ENCODE measurements at regions not wholly inside any gene's neighbourhood (a gene's known extent, or its start where the extent isn't known, plus 50 kb on each side); places are given as distances from the start of the nearest gene placed in this dataset.

DNA sequence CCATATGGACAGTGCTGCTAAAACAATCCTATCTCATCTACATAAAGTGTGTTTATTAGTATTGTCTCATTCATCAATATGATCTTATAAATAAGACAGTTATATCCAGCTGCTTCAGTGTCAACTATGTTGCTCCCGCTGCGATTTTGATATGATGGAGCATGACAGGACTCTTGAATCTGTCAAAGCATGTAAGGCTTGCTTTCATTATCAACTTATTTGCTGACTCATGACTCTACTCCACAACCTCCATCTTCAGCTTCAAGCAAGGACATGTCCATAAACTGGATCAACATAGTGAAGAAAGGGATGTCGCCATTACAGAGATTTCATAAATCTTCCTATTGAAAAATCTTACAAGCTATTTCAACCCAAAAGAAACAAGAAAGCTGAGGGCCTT, 2812.6 kb downstream of the PCDH9 start:
- no peak for DNase-seq (ENCODE audit: low read depth in 4 of 4, low spot score in 1 of 4)

DNA sequence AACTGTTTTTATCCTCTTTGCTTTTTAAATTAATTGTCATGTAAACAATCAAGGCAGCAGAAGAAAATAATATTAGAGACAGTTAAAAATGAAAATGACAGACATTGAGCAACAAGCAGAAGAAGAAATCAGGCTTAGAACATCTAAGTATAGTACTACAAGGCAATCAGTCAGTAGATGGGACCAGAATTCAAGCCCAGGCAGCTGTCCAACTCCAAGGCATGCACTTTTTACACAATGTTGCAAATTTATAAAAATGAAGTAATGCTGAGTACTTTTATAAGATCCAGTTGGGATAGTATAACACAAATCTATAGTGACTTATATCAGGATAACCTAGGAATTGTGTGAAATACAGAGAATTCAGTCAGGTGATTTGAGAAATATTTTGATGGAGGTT, 2815.8 kb downstream of the PCDH9 start:
- no peak for DNase-seq (ENCODE audit: low read depth in 4 of 4, low spot score in 1 of 4)

DNA sequence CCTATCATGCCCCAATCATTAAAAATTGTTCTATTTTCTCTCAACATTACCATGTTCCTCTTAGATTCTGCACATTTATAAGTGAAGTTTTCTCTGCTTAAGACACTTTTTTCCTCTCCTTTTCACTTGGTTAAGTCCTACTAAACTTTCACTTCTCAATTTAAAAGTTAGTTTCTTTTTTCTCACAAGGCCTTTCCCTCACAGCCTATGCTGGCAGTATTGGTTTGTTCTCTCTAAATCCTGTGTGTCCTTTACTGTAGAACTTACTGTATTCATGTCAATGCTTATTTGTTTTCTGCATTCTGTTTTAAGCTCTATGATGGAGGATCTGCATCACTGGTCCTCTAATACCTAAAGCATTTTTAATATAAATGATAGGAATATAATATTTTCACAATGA, 2816.6 kb downstream of the PCDH9 start:
- DNase-seq (ENCODE audit: low read depth in 4 of 4, low spot score in 1 of 4) = no peak

DNA sequence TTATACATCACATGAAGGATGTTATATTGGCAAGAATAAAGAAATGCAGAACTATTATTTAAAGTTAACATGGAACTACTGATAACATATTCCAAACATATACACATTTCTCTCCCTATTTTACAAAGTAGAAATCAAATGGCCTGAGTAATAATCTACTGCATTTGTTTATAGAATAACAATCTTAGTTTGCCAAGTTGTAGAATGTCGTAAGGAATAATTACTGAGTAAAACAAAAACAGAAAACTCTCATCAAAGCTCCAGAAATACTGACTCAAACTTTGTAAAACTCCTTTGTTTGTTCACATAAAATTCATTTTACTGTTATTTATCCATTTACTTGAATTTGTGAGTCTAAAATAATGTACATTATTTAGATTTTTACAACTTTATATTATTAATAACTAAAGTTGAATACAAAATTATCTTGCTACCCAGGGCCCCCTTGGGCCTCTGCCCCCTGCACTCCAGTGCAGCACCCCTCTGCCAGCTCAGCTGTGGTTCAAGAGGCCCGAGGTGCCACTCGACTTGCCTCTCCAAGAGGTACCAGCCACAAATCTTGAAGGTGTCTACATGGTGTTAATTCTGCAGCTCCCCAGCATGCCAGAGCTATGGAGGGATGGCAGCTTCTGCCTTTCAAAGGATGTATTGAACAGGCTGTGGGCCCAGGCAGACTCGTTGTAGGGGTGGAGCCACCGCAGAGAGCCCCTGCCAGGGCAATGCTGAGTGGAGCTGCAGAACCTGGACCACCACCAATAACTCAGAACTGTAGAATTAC, 2819.7 kb downstream of the PCDH9 start:
- no peak for DNase-seq (ENCODE audit: low read depth in 4 of 4, low spot score in 1 of 4)

DNA sequence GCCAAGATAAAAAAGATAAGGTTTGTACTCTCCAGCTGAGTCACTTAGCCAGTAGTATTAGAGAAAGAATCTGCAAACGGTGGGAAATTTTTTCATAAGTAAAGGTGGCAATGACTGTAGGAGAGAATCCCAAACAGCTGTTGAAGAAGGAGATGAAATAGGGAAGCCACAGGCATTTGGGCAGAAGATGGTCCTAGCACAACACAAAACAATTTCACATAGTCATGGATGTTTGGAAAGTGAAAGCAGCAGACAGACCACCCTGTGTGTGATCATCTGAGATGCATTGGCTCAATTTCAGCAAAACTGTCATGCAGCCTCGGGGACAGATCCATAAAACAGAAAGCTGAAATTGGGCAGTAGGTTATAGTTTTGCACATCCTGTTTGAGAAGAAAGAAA, 2832.4 kb downstream of the PCDH9 start:
- no peak for DNase-seq (ENCODE audit: low read depth in 4 of 4, low spot score in 1 of 4)

DNA sequence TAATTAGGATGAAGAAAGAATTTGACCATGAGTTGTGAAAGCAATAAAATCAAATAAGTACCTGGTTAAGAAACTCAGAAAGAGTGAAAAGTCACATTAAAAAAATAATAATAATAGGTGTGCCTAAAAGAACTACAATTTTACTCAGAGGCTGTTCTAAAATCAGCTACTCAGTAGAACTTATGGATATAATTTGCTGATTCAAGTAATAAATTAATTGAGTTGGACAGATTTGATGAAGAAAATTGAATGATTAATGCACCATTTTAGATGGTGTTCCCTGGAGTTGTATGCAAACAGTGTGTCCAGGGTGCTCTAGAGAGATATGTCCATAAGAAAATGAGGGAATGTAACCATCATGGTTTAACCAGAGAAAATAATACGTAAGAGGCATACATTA, 2852.5 kb downstream of the PCDH9 start:
- no peak for DNase-seq (ENCODE audit: low read depth in 4 of 4, low spot score in 1 of 4)

DNA sequence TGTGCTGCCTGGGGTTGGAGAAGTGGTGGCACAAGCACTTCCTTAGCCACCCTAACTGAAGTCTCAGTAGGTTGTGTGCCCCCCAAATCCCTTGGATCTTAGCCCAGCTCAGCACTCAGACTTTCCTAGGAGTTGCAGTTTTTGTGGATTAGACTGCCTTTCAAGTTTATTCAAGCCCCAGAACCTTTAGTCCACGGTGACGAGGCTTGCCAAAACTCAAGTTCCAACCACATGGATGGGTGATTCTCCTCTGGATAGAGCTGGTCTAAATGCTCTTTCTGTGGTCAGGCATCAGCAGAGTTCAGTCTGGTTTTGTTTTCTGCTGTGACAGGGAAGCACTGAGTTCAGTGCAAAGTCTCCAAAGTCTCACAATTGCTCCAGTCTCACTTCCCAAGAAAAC, 2858.7 kb downstream of the PCDH9 start:
- DNase-seq (ENCODE audit: low read depth in 4 of 4, low spot score in 1 of 4) = no peak

DNA sequence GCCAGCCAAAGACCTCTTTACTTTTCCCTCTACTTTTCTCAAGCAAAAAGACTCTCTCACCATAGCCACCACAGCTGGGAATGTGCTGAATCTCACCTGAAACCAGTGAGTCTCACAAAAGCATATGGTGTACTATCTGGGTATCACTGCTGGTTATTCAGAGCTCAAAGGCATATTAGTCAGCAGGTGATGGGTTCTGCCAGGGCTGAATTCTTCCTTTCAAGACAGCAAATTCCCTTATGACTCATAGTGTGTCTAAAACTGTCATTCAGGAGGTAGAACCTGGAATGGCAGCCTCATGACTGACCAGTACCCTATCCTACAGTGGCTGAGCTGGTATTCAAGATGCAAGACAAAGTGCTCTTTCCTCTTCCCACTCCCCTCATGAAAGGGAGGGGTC, 2859.1 kb downstream of the PCDH9 start:
- no peak for DNase-seq (ENCODE audit: low read depth in 4 of 4, low spot score in 1 of 4)

DNA sequence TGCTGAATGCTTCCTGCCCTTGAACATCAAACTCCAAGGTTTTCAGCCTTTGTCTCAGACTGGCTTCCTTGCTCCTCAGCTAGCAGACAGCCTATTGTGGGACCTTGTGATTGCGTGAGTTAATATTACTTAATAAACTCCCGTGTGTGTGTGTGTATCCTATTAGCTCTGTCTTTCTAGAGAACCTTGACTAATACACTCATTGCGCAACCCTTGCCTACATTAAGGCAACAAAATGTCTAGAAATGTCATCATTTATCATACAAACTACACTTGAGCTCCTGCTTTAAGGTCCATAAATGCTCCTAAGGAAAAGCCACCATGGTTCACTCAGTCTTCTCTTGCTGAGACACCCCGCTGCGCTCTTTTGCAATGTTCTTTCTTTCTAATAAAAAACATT, 2861.0 kb downstream of the PCDH9 start:
- no peak for DNase-seq (ENCODE audit: low read depth in 4 of 4, low spot score in 1 of 4)

DNA sequence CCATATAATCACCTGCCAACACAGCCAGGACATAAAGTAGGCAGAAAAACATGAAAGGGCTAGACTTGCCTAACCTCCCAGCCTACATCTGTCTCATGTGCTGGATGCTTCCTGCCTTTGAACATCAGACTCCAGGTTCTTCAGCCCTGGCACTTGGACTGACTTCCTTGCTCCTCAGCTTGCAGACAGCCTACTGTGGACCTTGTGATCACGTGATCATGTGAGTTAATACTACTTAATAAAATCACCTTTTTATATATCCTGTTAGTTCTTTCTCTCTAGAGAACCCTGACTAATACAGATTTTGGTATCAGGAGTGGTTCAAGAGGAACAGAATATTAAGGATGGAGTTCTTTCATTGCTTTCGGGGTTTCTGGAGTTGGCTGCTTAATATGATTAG, 2867.6 kb downstream of the PCDH9 start:
- no peak for DNase-seq (ENCODE audit: low read depth in 4 of 4, low spot score in 1 of 4)

DNA sequence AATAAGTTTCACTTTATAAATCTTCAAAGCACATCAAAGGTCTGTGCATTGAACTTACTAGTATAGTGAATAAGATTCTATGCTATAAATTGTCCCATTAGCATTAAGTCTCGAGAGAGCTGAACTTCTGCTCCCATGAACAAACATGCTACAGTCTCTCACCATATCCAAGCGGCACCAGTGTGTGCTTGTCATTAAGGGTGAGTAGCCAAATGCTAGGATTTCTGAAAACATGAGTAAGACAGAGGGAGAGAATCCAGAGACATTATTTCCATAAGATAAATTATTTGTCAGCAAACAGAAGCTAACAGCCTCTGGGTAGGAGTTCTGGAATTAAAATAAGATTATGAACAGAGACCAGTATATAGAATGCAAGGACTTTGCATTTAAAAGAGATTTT, 2882.5 kb downstream of the PCDH9 start:
- no peak for DNase-seq (ENCODE audit: low read depth in 4 of 4, low spot score in 1 of 4)

DNA sequence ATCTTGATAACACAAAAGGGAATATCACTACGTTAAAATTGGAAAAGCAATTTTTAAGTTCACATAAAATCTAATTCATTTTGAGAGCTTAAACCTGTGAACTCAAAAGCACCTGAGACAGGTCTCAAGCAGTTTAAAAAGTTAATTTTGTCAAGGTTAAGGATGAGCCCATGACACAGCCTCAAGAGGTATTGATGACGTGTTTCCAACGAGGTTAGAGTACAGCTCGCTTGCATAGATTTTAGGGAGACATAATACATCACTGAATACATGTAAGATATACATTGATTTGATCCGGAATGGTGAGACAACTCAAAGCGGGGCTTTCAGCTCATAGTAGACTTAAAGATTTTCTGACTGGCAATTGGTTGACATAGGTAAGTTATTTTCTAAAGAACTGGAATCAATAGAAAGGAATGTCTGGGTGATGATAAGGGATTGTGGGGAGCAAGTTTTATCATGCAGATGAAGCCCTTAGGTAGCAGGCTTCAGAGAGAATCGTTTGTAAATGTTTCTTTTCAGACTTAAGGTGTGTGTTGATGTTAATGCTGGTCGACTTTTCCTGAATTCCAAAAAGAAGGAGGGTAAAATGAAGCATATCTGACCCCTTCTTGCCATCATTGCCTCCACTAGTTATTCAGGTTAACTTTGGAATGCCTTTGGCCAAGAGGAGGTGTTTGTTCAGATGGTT, 2890.6 kb downstream of the PCDH9 start:
- DNase-seq (ENCODE audit: low read depth in 4 of 4, low spot score in 1 of 4) = no peak

DNA sequence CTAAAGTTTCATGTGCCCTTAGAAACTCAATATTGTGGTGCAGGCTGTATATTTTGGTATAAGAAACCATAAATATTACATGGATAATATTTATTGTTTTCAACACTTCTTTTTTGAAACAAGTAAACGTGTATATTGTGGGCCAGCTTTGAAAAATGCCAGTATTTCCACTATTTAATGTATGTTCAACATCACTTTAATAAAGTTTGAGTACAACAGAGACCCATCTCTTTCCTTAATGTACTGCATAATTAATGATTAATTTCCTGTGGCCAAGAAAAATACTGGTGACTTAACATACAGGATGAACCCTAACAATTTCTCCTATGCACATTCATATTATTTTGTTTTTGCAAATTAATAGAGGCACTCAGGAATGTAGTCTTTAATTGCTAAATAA, 2891.5 kb downstream of the PCDH9 start:
- DNase-seq (ENCODE audit: low read depth in 4 of 4, low spot score in 1 of 4) = no peak

DNA sequence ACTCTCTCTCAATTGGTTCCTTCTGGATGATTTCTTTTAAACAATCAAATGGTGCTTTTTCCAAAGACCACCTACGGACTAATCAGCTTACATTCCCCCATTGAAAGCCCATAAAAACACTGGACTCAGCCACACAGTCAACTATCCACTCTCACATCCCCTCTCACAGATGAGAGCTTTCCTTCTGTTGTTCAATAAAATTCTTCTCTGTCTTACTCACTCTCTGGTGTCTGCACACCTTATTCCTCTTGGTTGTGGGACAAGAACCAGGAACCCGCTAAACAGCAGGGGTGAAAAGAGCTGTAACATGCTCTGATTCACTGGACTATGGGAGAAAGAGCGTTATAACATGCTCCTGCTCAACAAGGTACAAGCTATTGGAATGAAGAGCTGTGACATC, 2896.2 kb downstream of the PCDH9 start:
- DNase-seq (ENCODE audit: low read depth in 4 of 4, low spot score in 1 of 4) = no peak

DNA sequence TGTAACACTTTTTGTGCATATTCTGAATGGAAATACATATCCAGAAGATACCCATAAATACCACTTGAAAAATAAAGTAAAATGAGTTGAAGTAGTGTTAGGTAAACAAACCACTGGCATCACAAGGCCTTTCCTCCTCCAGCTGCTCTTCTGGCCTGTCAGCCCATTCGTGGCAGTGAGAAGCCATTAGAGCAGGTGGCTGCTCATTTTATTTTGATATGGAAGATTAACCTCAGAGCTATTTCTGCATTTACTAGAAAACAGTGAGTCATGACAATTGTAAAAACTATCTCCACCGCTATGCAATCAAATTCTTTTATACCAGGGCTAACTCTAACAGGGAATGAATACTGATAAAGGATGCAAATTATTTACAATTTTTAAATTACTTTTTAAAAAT, 2898.1 kb downstream of the PCDH9 start:
- DNase-seq (ENCODE audit: low read depth in 4 of 4, low spot score in 1 of 4) = no peak

DNA sequence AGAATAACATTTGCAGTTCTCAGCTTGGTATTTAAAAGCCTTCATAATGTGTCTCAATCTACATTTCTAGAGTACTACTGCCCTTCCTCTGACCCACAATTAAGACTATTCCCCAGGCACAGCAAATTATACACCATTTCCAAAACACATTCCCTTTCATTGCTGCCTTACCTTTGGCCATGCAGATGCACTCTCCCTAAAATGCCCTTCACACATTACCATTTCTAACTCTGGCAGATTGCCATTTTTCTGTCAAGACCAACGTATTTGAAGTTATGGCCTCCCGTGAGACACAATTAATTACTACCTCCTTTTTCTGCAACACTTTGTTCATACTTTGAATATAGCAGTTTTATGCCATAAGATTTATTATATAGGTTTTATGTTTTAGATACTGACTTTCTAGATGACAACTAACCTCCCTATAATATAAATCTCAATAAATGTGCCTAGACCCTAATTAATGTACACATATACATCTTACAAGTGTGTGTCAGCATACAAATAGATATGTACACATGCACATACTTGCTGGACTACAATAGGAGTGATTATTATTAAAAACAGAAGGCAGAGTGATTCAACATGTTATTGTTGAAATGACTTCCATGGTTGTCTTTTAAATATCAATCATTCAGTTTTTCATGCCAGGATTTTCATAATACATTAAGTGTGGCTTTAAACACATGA, 2902.5 kb downstream of the PCDH9 start:
- no peak for DNase-seq (ENCODE audit: low read depth in 4 of 4, low spot score in 1 of 4)

DNA sequence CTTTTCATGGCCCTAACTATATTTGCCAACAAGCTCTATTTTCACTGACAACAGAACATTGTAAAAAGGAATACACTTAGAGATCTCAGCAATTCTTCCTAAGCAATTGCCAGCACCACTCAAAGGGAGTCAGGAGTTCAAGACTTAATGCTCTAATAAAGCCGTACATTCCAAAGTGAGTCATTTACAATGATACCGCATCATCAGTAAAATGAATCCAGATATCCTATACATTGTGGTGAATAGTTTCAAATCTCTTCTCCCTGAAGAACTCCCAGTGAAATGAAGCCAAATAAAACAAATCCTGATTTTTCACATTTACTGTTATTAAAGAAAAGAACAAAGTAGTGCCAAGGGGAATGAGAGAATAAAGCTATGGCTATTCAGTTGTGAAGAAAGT, 2898.7 kb upstream of the PCDH20 start:
- DNase-seq (ENCODE audit: low read depth in 4 of 4, low spot score in 1 of 4) = no peak

DNA sequence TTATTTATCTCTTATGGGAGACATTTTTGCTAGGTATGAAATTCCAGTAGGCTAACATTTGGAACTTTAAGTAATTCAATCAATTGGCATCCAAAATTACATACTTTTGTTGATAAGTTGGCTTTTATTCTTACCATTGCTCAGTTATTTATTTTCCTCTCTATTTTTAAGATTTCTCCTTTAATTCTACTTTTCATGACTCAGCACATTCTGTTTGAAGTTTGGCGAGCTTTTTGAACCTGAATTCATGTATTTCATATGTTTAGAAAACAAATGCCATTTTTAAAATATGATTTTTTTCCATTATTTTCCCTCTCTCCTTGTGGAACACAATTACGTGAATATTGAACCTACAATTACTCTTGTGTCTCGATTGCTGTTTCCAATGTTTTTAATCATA, 2896.3 kb upstream of the PCDH20 start:
- no peak for DNase-seq (ENCODE audit: low read depth in 4 of 4, low spot score in 1 of 4)

DNA sequence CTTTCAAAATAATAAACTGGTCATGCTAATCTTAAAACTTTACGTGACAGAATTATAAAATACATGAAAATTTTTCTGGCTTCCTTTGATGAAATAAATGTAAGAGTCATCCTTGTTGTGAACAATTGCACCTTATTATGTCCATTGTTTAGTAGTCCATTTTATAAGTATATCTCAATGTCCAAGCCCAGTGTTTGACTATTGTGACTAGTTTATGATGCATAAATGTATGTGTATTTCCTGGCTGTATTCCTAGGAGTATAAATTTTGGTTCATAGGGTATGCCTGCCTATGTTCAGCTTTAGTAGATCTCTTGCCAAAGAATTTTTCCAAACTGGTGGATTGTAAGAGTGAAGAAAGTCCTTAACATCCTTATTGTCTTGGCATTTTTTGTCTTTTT, 2895.5 kb upstream of the PCDH20 start:
- no peak for DNase-seq (ENCODE audit: low read depth in 4 of 4, low spot score in 1 of 4)

DNA sequence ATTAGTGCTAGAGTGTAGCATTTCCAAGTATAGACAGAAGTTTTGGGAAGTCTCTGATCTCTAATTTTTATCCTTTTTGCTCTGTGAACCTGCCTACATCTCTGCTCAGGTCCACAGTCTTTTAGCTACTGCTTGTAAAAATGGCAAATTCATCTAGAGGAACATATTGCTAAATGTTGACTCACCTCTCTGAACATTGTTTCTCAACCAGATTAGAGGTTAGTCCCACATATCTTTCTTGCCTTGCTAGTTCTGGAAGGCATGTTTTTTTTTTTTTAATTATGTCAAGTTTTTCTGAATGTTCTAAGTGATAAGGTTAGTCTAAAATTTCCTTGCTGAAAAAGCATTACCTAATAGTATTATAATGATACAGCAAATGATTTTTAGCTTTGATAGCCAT, 2889.6 kb upstream of the PCDH20 start:
- DNase-seq (ENCODE audit: low read depth in 4 of 4, low spot score in 1 of 4) = no peak

DNA sequence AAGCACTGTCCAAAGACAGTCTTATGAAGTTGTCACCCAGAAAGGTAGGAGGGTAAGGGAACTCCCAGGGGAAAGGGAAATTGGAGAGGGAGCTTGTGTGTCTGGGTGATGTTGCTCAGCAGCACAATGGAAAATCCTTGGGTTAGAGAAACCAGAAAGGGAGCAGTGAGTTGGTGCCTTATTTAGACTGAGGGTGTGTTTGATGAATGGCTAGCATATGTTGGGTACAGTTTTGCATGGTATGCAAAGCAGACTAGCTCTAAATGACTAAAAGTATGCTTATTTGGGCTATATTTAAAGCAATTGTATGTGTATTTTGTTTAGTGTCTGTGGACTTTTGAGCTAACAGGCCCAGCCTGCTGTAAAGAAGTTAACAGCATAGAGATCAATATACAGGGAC, 2884.6 kb upstream of the PCDH20 start:
- DNase-seq (ENCODE audit: low read depth in 4 of 4, low spot score in 1 of 4) = no peak

DNA sequence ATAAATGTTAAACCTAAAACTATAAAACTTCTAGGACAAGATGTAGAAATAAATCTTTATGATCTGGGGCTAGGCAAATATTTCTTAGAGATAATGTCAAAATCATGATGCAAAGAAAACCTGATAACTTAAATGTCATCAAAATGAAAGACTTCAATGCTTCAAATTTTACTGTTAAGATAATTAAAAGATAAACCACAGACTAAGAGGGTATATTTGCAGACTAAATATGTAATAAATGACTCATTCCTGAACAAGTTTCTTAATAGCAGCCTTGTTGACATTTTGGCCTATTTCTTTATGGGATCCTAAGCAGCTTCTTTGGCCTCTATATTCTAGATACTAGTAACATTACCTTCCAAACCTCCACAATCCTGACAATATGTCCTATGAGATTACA, 2878.3 kb upstream of the PCDH20 start:
- no peak for DNase-seq (ENCODE audit: low read depth in 4 of 4, low spot score in 1 of 4)
